HCT116 (cell line): ENCODE measurements at regions not wholly inside any gene's neighbourhood (a gene's known extent, or its start where the extent isn't known, plus 50 kb on each side); places are given as distances from the start of the nearest gene placed in this dataset.

Source experiments
- POLR2A ChIP-seq: IDR thresholded peaks from 2 replicates; pipeline ENCODE4 v1.7.0; 2011; ENCODE audit warnings: borderline replicate concordance; ENCODE audit not compliant: insufficient read depth, insufficient read length; ENCODE audit errors: extremely low read depth
- TF ChIP-seq, protein P1 (sequence below), 3 experiments: fragments of 200-600 bp in 1 of 3; sonication (generic) in 1 of 3; IDR thresholded peaks in 2 of 3; conservative IDR thresholded peaks in 1 of 3; 2 replicates each; pipeline ENCODE4 v1.5.1; 2012 to 2017; ENCODE audit warnings: low read depth in 2 of 3, low read length in 2 of 3, antibody characterized with exemption in 1 of 3, borderline replicate concordance in 1 of 3, control low read depth in 1 of 3, mild to moderate bottlenecking in 1 of 3, mixed read lengths in 1 of 3, mixed run types in 1 of 3, moderate library complexity in 1 of 3; ENCODE audit not compliant: insufficient read depth in 1 of 3

DNA sequence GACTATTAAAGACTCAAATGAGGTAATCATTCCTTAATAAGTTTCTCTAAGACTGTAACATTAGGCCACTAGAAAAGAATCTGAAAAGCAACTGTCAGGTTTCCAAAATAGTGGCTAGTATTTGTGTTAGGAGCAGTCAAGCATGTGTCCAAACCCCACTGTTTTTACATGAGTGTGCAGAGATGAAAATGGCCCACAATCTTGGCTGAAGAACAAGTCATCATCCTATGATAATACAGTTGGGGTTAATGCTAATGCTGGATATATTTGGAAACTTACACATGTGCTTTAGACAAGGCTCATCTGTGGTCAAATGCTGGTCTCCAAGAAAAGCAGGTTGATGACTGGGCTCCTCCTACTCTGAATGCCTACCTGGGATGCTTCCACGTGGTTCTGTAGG, 73.6 kb downstream of the MAIP1 start:
- TF ChIP-seq, protein P1, sequence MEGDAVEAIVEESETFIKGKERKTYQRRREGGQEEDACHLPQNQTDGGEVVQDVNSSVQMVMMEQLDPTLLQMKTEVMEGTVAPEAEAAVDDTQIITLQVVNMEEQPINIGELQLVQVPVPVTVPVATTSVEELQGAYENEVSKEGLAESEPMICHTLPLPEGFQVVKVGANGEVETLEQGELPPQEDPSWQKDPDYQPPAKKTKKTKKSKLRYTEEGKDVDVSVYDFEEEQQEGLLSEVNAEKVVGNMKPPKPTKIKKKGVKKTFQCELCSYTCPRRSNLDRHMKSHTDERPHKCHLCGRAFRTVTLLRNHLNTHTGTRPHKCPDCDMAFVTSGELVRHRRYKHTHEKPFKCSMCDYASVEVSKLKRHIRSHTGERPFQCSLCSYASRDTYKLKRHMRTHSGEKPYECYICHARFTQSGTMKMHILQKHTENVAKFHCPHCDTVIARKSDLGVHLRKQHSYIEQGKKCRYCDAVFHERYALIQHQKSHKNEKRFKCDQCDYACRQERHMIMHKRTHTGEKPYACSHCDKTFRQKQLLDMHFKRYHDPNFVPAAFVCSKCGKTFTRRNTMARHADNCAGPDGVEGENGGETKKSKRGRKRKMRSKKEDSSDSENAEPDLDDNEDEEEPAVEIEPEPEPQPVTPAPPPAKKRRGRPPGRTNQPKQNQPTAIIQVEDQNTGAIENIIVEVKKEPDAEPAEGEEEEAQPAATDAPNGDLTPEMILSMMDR (IDR thresholded peaks at IDR 0.05 in 2 of 3, conservative IDR thresholded peaks at IDR 0.05 in 1 of 3; ENCODE audit: borderline replicate concordance in 1 of 3, insufficient read depth in 1 of 3, low read depth in 2 of 3, low read length in 2 of 3), result no peak
- no peak for TF ChIP-seq POLR2A
